IPS DF 6.9 (cell line): ENCODE measurements at regions not wholly inside any gene's neighbourhood (a gene's known extent, or its start where the extent isn't known, plus 50 kb on each side); places are given as distances from the start of the nearest gene placed in this dataset.

Experiments
- DNase-seq: peaks from one replicate; pipeline ENCODE4 v3.0.0-alpha.2; 2013; ENCODE audit warnings: low read depth, low spot score
- H3K27ac ChIP-seq: one replicate; pipeline ENCODE4 v1.5.1; 2013; ENCODE audit warnings: low read length, control low read depth
- H3K27me3 ChIP-seq: 2 replicates; pipeline ENCODE4 v1.6.1; 2013; ENCODE audit warnings: mild to moderate bottlenecking, low read length; ENCODE audit not compliant: control insufficient read depth, insufficient read depth
- H3K36me3 ChIP-seq: 2 replicates; pipeline ENCODE4 v1.6.1; 2013; ENCODE audit warnings: low read length; ENCODE audit not compliant: control insufficient read depth, insufficient read depth
- H3K4me1 ChIP-seq: 2 replicates; pipeline ENCODE4 v1.6.1; 2013; ENCODE audit warnings: low read length; ENCODE audit not compliant: control insufficient read depth, insufficient read depth
- H3K4me3 ChIP-seq: 2 replicates; pipeline ENCODE4 v1.5.1; 2013; ENCODE audit warnings: mild to moderate bottlenecking, low read length
- H3K9me3 ChIP-seq: 2 replicates; pipeline ENCODE4 v1.6.1; 2013; ENCODE audit warnings: low read length, inconsistent platforms; ENCODE audit not compliant: control insufficient read depth, insufficient read depth
- WGBS: extraction: QIAGEN DNeasy Blood & Tissue Kit; methylation state at CpG from one replicate; pipeline ENCODE4 v1.1.7; 2013; ENCODE audit warnings: mixed read lengths, missing lambda C conversion rate; ENCODE audit not compliant: insufficient read length, insufficient coverage; 5-methylcytosine and 5-hydroxymethylcytosine counted together

GRCh38 chr2:222064286-222064685 is 234.5 kb downstream of the PAX3 start:
- Histone ChIP-seq H3K27me3 (no peaks in the 10 kb centered on the region), H3K27ac (no peak overlapping the region), H3K4me3 (no peak overlapping the region), H3K9me3 (no peaks in the 10 kb centered on the region), H3K4me1 (no peaks in the 10 kb centered on the region), H3K36me3 (no peaks in the 10 kb centered on the region)
- no peak for DNase-seq
- no CpG with 5 or more reads among the region's 2 CpGs for WGBS

DNA sequence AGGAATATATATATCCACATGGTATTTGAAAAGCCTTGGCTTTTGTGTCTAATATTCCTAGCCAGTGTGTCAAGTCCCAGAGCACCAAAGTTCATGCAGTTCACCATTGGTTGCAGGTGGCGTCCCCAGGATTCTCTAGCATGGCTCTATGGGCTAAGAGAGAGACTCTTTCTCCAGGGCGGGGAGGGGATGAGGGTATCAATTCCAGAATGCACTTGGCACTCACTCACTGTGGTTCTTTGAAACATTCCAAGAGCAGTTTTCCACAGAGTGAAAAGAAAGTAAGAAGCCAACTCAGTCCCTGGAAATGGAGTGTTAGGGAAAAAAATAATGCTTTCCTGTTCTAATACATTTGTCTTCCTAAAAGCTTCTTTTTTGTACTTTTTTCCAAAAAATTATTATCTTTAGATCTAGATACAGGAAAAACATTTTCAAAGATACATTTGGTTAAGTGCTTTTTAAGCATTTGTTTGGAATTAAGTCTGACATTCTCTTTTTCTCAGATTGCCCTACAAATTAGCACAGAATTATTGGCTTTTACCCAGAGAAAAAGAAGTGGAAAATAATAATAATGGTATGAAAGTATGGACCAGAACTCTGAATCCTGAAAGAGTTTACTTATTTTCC is 239.9 kb downstream of the PAX3 start:
- Histone ChIP-seq H3K36me3 (no peaks in the 10 kb centered on the region), H3K27ac (no peak overlapping the region), H3K27me3 (peaks cover 18% of the 10 kb centered on the region), H3K4me3 (no peak overlapping the region), H3K9me3 (no peaks in the 10 kb centered on the region), H3K4me1 (no peaks in the 10 kb centered on the region)
- WGBS = no CpG with 5 or more reads among the region's 2 CpGs
- DNase-seq = no peak

DNA sequence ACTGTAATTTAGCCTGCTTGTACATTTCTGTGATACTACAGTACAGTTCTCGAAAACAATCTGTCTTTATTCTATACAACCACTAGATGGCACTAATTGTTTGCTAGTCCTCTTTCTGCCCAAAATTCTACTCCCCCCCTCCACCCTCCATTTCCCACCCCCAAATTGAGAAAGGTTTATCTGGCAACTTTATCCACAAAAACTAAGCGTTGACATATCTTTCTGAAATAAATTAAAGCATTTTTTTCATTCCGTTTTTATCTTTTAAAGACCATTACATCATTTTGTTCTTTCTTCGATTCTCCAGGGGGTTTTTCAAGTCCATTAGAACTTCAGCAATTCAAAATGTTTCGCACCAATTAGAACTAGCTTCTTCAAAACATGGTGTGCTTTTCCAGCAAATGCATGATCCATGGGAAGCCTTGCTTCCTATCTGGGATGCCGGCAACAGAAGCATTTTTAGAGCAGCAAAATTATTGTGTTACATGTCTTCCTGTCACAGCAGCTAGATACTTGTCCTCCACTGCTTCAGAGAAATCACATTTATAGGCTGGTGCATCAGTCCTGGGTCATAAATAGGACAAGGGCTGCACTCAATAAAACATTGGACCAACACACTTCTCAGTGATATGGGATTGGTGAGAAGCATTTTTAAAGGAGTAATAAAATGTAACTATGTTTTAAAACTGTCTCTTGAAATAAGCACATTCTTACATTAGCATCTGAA is 241.3 kb downstream of the PAX3 start:
- no CpG with 5 or more reads among the region's 6 CpGs for WGBS
- no peak overlapping the region for H3K27ac ChIP-seq
- peaks cover 21% of the 10 kb centered on the region for H3K27me3 ChIP-seq

DNA sequence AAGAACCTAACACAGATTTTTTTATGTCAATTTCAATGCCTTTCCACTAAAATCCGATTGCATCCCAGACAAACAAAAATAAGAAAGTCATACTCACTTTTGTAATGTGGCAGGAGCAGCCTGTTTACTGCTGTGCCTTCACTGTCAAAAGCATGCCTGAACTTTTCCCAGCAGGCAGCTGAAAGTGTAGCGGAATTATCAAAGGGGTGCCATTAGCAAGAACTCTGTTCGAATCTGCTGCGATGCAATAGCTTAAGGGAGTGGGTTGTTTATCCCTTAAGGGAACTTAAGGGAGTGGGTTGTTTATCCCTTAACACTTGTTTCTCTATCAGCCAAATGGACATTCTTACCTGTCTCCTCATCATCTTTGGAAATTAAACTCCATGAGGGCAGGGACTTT is 243.5 kb downstream of the PAX3 start:
- peaks cover 34% of the 10 kb centered on the region for H3K27me3 ChIP-seq

More for the DNA sequence above, 241.3 kb downstream of the PAX3 start:
- H3K36me3 ChIP-seq = no peaks in the 10 kb centered on the region
- no peak overlapping the region for H3K4me3 ChIP-seq
- no peaks in the 10 kb centered on the region for H3K9me3 ChIP-seq
- DNase-seq = no peak
- peaks cover 1% of the 10 kb centered on the region; the same call in 1 of the 2 replicates for H3K4me1 ChIP-seq

GRCh38 chr2:222054813-222055212 is 244.0 kb downstream of the PAX3 start:
- no peak for DNase-seq
- Histone ChIP-seq H3K27ac (no peak overlapping the region), H3K27me3 (peaks cover 39% of the 10 kb centered on the region), H3K9me3 (no peaks in the 10 kb centered on the region), H3K4me1 (peaks cover 1% of the 10 kb centered on the region; the same call in 1 of the 2 replicates), H3K36me3 (no peaks in the 10 kb centered on the region), H3K4me3 (no peak overlapping the region)
- no CpG with 5 or more reads among the region's 3 CpGs for WGBS

More for the DNA sequence above, 243.5 kb downstream of the PAX3 start:
- no CpG with 5 or more reads among the region's 4 CpGs for whole genome bisulfite sequencing
- peaks cover 1% of the 10 kb centered on the region; the same call in 1 of the 2 replicates for H3K4me1 ChIP-seq
- no peaks in the 10 kb centered on the region for H3K36me3 ChIP-seq
- no peak for DNase-seq
- H3K27ac ChIP-seq = no peak overlapping the region
- H3K4me3 ChIP-seq = no peak overlapping the region
- no peaks in the 10 kb centered on the region for H3K9me3 ChIP-seq

DNA sequence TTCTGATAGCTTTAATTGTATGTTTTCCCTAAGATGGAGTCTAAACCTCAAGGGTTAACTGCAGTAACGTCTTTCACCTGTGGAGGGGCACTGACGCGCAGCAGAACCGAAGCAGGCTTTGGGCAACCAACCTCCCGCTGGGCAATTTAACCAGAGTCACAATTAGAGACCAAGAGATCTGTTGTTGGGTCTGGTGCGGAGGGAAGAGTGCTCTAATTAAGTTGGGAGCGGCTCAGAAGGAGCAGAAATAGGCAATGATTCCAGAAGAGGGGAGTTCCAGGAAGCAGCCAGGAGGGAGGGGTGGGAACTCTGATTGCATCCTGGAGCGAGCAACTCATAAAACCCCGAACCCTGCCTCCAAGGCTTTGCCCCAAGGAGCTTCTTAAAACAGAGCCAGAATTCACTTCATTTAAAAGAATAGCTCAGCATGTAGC is 245.8 kb downstream of the PAX3 start:
- Histone ChIP-seq H3K4me1 (peaks cover 1% of the 10 kb centered on the region; the same call in 1 of the 2 replicates), H3K36me3 (no peaks in the 10 kb centered on the region), H3K27ac (no peak overlapping the region), H3K9me3 (no peaks in the 10 kb centered on the region), H3K4me3 (no peak overlapping the region), H3K27me3 (peaks cover 39% of the 10 kb centered on the region)
- peak; percentile 58 for DNase-seq
- no CpG with 5 or more reads among the region's 9 CpGs for WGBS

- 100% methylated on average over 1 of the region's 4 CpGs for WGBS
These were observed 247.8 kb downstream of the PAX3 start for GRCh38 chr2:222050981-222051380.

DNA sequence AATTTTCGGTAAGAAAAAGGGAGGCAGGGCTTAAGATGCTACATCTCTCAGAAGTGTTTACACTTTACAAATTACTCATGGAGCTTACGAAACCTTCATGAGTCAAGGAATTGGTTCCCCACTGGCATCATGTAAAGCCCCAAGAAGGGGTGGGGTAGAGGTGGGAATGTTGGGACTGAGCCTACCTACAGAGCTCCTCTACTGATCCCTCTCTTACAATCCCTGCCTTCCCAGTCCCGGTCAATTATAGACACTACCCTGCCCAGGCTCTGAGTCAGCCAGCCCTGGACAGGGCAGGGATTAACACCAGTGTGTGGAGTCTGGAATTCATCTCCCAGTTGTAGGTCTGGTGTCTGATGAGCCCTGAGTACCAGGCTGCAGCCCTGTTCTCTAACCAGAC is 248.9 kb downstream of the PAX3 start:
- no peak for DNase-seq

More at GRCh38 chr2:222050981-222051380, 247.8 kb downstream of the PAX3 start:
- no peaks in the 10 kb centered on the region for H3K36me3 ChIP-seq
- no peak overlapping the region for H3K27ac ChIP-seq
- peaks cover 33% of the 10 kb centered on the region for H3K27me3 ChIP-seq
- H3K4me1 ChIP-seq = peaks cover 1% of the 10 kb centered on the region; the same call in 1 of the 2 replicates
- H3K9me3 ChIP-seq = no peaks in the 10 kb centered on the region
- H3K4me3 ChIP-seq = no peak overlapping the region
- no peak for DNase-seq

GRCh38 chr2:222043897-222044296 is 254.9 kb downstream of the PAX3 start:
- no CpG with 5 or more reads among the region's 4 CpGs for WGBS
- no peak for DNase-seq
- no peaks in the 10 kb centered on the region for H3K9me3 ChIP-seq
- peaks cover 1% of the 10 kb centered on the region for H3K27me3 ChIP-seq
- H3K4me3 ChIP-seq = no peak overlapping the region
- H3K4me1 ChIP-seq = no peaks in the 10 kb centered on the region
- H3K36me3 ChIP-seq = no peaks in the 10 kb centered on the region
- H3K27ac ChIP-seq = no peak overlapping the region

More for the DNA sequence above, 248.9 kb downstream of the PAX3 start:
- H3K4me1 ChIP-seq = peaks cover 1% of the 10 kb centered on the region; the same call in 1 of the 2 replicates
- no peaks in the 10 kb centered on the region for H3K36me3 ChIP-seq
- H3K27me3 ChIP-seq = peaks cover 27% of the 10 kb centered on the region
- no peak overlapping the region for H3K4me3 ChIP-seq
- no peak overlapping the region for H3K27ac ChIP-seq
- WGBS = no CpG with 5 or more reads among the region's 3 CpGs
- no peaks in the 10 kb centered on the region for H3K9me3 ChIP-seq

GRCh38 chr2:222042666-222043065 is 256.1 kb downstream of the PAX3 start:
- no peaks in the 10 kb centered on the region for H3K4me1 ChIP-seq
- no peaks in the 10 kb centered on the region for H3K9me3 ChIP-seq
- no peaks in the 10 kb centered on the region for H3K36me3 ChIP-seq
- DNase-seq = no peak
- H3K27ac ChIP-seq = no peak overlapping the region
- no CpG with 5 or more reads among the region's 4 CpGs for WGBS
- peaks cover 1% of the 10 kb centered on the region for H3K27me3 ChIP-seq
- no peak overlapping the region for H3K4me3 ChIP-seq
